CD4-positive, alpha-beta T cell (primary cell): ENCODE measurements at regions not wholly inside any gene's neighbourhood (a gene's known extent, or its start where the extent isn't known, plus 50 kb on each side); places are given as distances from the start of the nearest gene placed in this dataset.

Source experiments
- ATAC-seq: fragments of 200-7000 bp; cut with Tn5 transposase; one replicate; pipeline ENCODE4 v1.10.0; 2022; ENCODE audit warnings: mild to moderate bottlenecking; ENCODE audit not compliant: poor library complexity
- CTCF ChIA-PET: fragments of 350-600 bp; sonication (Branson Sonifier 250); formaldehyde crosslinking; loops from one replicate; lab custom pipeline; 2021; ENCODE audit warnings: antibody characterized with exemption, inconsistent platforms; lab: Charles Lee
- POLR2A ChIA-PET: fragments of 350-600 bp; sonication (Branson Sonifier 250); formaldehyde crosslinking; loops from one replicate; lab custom pipeline; 2021; ENCODE audit warnings: antibody characterized with exemption, inconsistent platforms; lab: Charles Lee
- DNase-seq, 14 experiments: peaks; one replicate each; pipeline ENCODE4 v3.0.0-alpha.2; 2013 to 2020; ENCODE audit warnings: mixed read lengths in 2 of 14
- H3K27ac ChIP-seq, 2 donors: one replicate each; pipeline versions ENCODE4 v1.5.1 to v1.7.0; 2013; ENCODE audit warnings: low read length in 2 of 2, low read depth in 1 of 2, mild to moderate bottlenecking in 1 of 2
- H3K27me3 ChIP-seq, 2 experiments: 1 replicate in 1 of 2; 2 replicates in 1 of 2; pipeline versions ENCODE4 v1.6.1 to v1.7.0; 2013; ENCODE audit warnings: low read length in 2 of 2, control low read depth in 1 of 2, mild to moderate bottlenecking in 1 of 2, moderate library complexity in 1 of 2; ENCODE audit not compliant: insufficient read depth in 2 of 2, control insufficient read depth in 1 of 2
- H3K36me3 ChIP-seq: one replicate; pipeline ENCODE4 v1.6.1; 2013; ENCODE audit warnings: low read length, control low read depth; ENCODE audit not compliant: insufficient read depth
- H3K4me1 ChIP-seq: one replicate; pipeline ENCODE4 v1.6.1; 2013; ENCODE audit warnings: low read length, control low read depth; ENCODE audit not compliant: insufficient read depth
- H3K4me3 ChIP-seq: one replicate; pipeline ENCODE4 v1.5.1; 2013; ENCODE audit warnings: mild to moderate bottlenecking, low read length, moderate library complexity
- H3K9me3 ChIP-seq, 2 experiments: 1 replicate in 1 of 2; 2 replicates in 1 of 2; pipeline versions ENCODE4 v1.6.1 to v1.7.0; 2013; ENCODE audit warnings: low read length in 2 of 2, mild to moderate bottlenecking in 2 of 2, control low read depth in 1 of 2, moderate library complexity in 1 of 2; ENCODE audit not compliant: control insufficient read depth in 1 of 2, insufficient read depth in 1 of 2
- H3K27ac Mint-ChIP-seq: one replicate; pipeline ENCODE4 v1.8.0; 2020; ENCODE audit warnings: mixed read lengths
- H3K27me3 Mint-ChIP-seq: one replicate; pipeline ENCODE4 v1.8.0; 2021; ENCODE audit warnings: mixed read lengths
- H3K36me3 Mint-ChIP-seq: one replicate; pipeline ENCODE4 v1.8.0; 2021; ENCODE audit warnings: low read depth, mixed read lengths
- H3K4me1 Mint-ChIP-seq: one replicate; pipeline ENCODE4 v1.8.0; 2021; ENCODE audit warnings: low read depth, mixed read lengths
- H3K4me3 Mint-ChIP-seq: one replicate; pipeline ENCODE4 v1.8.0; 2020; ENCODE audit warnings: mild to moderate bottlenecking, mixed read lengths
- H3K9me3 Mint-ChIP-seq: one replicate; pipeline ENCODE4 v1.8.0; 2020; ENCODE audit warnings: mixed read lengths
- CTCF ChIP-seq: fragments of 200-600 bp; IDR thresholded peaks from one replicate; pipeline ENCODE4 v1.8.0; 2022; ENCODE audit warnings: antibody characterized with exemption, mild to moderate bottlenecking
- intact Hi-C, 2 experiments: fragments of 100-400 bp; cut with DNase I in 1 of 2; cut with micrococcal nuclease in 1 of 2; formaldehyde crosslinking; loops; one replicate each; pipeline versions ENCODE4 v1.15.1 to v1.9.0; 2023 to 2025; cut with DNase I, micrococcal nuclease

GRCh38 chr1:90106311-90106710 is 111.4 kb downstream of the ZNF326 start:
- no peak overlapping the region for H3K4me3 Mint-ChIP-seq
- TF ChIP-seq CTCF, result no peak
- POLR2A ChIA-PET, result no interaction called here
- ATAC-seq (no peak), DNase-seq (no peak)
- peaks cover 19% of the 10 kb centered on the region for H3K27me3 Mint-ChIP-seq
- no peak overlapping the region for H3K27ac Mint-ChIP-seq
- no peaks in the 10 kb centered on the region for H3K4me1 Mint-ChIP-seq
- H3K27ac ChIP-seq, result no peak overlapping the region
- no peaks in the 10 kb centered on the region for H3K9me3 Mint-ChIP-seq
- no peaks in the 10 kb centered on the region for H3K36me3 Mint-ChIP-seq
- no peaks in the 10 kb centered on the region for H3K4me1 ChIP-seq
- peaks cover 0 to 21% of the 10 kb centered on the region in 2 experiments for H3K27me3 ChIP-seq
- intact Hi-C loops, result no loop called here
- CTCF ChIA-PET, result no interaction called here
- no peaks in the 10 kb centered on the region for H3K36me3 ChIP-seq
- H3K4me3 ChIP-seq, result no peak overlapping the region
- H3K9me3 ChIP-seq, result no peaks in the 10 kb centered on the region

GRCh38 chr1:90104941-90105538 is 110.1 kb downstream of the ZNF326 start:
- H3K9me3 ChIP-seq, result no peaks in the 10 kb centered on the region
- H3K36me3 Mint-ChIP-seq, result no peaks in the 10 kb centered on the region
- DNase-seq (no peak), ATAC-seq (no peak)
- H3K9me3 Mint-ChIP-seq, result no peaks in the 10 kb centered on the region
- H3K4me3 Mint-ChIP-seq, result no peak overlapping the region
- H3K4me1 ChIP-seq, result no peaks in the 10 kb centered on the region
- H3K27me3 ChIP-seq, result peaks cover 2 to 13% of the 10 kb centered on the region in 2 experiments
- no peak overlapping the region for H3K4me3 ChIP-seq
- TF ChIP-seq CTCF, result no peak
- ChIA-PET CTCF (no interaction called here), POLR2A (no interaction called here)
- no peaks in the 10 kb centered on the region for H3K36me3 ChIP-seq
- intact Hi-C loops, result no loop called here
- H3K27ac Mint-ChIP-seq, result no peak overlapping the region
- no peaks in the 10 kb centered on the region for H3K4me1 Mint-ChIP-seq
- H3K27me3 Mint-ChIP-seq, result peaks cover 14% of the 10 kb centered on the region
- no peak overlapping the region for H3K27ac ChIP-seq

- CTCF ChIA-PET, result no interaction called here
- Mint-ChIP-seq H3K27ac (no peak overlapping the region), H3K36me3 (no peaks in the 10 kb centered on the region), H3K4me3 (no peak overlapping the region), H3K27me3 (no peaks in the 10 kb centered on the region), H3K9me3 (no peaks in the 10 kb centered on the region), H3K4me1 (no peaks in the 10 kb centered on the region)
- H3K9me3 ChIP-seq, result peaks cover 4% of the 10 kb centered on the region in 2 experiments
- no peak for TF ChIP-seq CTCF
- H3K4me1 ChIP-seq, result no peaks in the 10 kb centered on the region
- H3K36me3 ChIP-seq, result no peaks in the 10 kb centered on the region
- POLR2A ChIA-PET, result no interaction called here
- intact Hi-C loops, result no loop called here
- peaks cover 2 to 6% of the 10 kb centered on the region in 2 experiments for H3K27me3 ChIP-seq
- no peak overlapping the region for H3K4me3 ChIP-seq
- ATAC-seq, result no peak
- H3K27ac ChIP-seq, result no peak overlapping the region
- DNase-seq, result no peak
Observed at GRCh38 chr1:90100566-90100965, 105.7 kb downstream of the ZNF326 start.
